Hindlimb muscle (tissue), 1 donor: ENCODE measurements at regions not wholly inside any gene's neighbourhood (a gene's known extent, or its start where the extent isn't known, plus 50 kb on each side); places are given as distances from the start of the nearest gene placed in this dataset.

Experiments used
- DNase-seq: peaks from one replicate; pipeline ENCODE4 v3.0.0-alpha.2; 2013

DNA sequence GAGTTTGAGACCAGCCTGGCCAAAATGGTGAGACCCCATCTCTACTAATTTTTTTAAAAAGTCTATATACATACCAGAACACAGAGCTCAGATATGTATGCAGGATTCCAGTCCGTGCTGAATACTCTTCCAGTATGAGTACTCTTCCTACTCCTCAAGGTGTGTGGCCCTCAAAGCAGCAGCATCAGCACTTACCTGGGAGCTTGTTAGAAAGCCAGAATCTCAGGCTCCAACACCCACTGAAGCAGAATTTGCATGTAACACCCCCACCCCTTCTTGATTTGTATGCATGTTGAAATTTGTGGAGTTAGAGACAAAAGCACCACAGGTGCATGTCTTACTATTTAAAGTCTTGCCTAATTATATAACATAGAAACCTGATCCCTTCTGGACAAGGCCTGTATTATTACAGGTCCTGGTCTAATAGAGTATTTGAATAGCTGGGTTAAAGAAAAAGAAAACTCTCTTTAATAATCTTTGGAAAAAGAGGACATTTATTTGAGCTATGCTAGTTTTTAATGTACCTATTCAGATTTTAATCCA lies 50.3 kb upstream of the NFE2L2 start:
- DNase-seq = no peak

DNA sequence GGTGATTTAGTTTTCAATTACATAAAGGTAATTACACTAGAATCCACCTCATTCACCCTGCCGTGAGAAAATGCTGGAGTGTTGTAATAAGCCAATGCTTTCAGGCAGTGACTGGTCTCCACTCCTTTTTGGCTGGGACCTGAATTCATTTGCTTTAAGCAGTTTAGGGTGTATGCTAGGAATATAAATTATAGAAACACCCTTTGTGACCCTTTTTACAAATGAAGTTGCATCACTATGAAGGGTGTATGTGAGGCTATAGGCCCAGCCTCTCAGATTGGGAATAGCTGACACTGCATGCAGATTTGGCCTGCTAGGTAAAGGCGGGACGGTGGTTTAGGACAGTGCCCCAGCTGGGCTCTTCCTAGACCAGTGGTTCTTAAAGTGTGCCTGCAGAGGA lies 50.8 kb upstream of the NFE2L2 start:
- DNase-seq = no peak

DNA sequence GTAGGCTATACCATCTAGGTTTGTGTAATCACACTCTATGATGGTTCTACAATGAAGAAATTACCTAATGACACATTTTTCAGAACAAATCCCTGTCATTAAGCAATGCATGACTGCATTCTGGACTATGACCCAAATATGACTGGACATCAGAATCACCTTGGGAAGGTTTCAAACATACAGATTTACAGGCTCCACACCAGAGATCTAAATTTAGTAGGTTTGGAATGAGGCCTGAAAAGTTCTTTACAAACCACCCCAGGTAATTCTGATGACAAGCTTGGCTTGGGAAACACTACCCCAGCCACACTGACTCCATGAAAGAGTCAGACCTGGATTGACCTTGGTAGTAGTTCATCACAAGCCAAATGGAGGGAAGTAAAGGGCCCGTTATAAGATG lies 52.2 kb upstream of the NFE2L2 start:
- DNase-seq = no peak

DNA sequence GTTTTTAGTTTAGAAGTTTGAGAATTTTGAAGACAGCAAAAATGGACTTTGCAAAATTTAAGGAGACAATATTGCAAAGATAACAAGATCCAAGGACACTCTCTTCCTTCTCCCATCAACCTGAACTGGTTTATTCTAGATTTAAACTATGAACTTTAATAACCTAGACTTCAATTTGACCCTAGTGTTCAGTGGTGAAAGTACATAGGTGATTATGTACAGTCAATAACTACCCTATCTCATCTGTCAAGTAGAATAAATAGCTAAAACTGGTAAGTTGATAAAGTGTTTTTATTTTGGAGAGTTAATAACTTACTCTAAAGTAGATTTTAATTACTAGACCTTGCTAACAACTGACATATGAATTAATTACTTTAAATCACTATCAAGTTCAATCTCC lies 52.9 kb upstream of the NFE2L2 start:
- DNase-seq = no peak

DNA sequence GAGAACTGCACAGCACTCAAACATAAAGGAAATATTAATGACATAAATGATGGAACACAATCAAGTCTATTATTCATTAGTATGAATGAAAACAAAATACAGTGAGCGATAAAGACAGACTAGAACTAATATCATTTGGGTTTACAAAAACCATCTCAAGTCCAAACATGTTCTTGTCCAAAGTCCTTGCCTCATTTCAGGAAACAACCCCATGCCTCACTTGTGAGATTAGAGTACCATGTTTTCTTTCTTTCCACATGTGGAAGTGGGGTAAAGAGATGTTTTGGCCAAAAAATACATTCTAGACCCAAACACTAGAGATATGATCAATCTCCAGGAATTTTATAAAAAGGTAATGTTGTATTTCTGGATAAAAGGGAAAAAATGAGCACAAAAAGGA lies 53.3 kb upstream of the NFE2L2 start:
- no peak for DNase-seq

DNA sequence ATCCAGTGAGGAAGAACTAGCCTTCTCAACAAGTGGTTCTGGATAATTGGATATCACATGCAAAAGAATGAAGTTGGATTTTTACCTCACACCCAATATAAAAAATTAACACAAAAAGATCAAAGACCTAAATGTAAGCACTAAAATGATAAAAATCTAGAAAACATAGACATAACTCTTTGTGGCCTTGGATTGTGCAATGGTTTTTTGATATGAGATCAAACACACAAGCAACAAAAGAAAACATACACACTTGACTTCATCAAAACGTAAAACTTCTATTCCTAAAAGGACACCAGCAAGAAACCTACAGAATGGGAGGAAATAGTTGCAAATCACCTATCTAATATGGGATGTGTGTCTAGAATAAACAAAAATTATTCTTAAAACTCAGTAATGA lies 54.1 kb upstream of the NFE2L2 start:
- no peak for DNase-seq

DNA sequence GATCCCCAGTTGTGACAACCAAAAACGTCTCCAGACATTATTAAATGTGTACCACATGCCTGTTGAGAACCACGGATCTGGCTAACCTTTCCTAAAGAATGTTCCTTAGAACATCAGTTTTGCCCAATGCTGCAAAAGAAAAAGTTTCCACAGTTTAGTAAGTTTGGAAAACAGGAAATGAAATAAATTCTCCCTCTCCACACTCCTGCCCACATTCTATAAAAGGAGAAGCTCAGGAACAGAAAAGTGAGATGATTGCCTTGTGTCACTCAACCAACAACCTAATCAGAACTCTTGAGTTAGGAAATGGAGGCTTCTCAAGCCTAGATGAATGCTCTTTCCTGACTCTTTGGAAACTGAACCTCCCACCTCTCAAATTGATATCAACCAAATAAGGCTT lies 56.1 kb upstream of the NFE2L2 start:
- DNase-seq = no peak

DNA sequence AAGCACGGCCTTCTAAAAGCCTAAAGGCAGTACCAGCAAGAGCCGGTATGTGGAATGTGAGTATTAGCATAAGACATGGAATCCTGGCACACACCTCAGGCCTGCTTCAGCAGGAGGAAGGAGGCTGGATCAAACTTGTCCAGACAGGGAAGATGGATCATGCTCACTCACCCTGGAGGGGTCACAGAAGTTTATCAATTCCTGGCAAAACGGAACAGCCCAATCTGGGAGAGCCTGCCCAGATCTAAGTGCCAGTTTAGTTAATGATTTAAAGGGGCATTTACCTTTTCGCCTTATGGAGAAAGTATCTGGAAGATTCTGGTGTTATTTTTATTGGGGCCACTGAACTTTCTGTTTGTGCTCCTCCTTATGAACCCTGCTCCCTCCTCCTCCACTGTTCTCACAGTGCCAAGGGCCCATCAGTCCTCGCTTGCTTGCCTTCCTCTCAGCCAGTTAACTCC lies 58.3 kb upstream of the NFE2L2 start:
- no peak for DNase-seq

DNA sequence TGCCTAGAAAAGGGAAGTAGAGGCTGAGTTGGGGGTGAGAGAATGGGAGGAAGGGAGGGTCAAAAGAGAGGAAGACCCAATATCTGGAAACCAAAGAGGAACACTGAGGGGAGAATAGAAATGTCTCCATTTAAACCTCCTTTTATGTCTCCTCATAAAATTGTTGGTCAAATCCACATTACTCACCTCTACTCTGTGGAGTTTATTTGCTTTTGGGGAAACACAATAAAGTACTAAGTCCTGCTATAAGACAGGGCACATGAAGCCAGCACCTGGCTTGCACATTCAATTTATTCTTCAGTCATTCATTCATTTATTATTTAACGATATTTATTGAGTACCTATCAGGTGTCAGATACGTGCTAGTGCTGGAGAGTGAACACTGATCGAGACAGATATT lies 60.3 kb upstream of the NFE2L2 start:
- DNase-seq = no peak

DNA sequence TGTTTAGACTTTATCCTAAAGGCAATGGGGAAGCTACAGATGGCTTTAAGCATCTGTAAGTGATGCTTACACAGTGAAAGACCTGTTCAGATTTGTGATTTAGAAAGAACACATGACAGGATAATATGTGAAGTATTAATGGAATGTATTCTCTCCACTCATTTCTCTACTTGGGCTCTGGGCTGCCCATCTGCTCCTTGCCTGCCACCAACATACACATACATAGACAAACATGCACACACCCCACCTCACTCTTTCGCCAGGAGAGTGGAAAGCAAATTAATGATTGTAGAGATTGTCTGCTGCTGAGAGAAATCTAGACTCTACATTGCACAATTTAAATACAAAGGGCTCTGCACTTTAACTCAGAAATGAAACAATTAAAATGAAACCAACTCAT lies 61.0 kb upstream of the NFE2L2 start:
- no peak for DNase-seq

DNA sequence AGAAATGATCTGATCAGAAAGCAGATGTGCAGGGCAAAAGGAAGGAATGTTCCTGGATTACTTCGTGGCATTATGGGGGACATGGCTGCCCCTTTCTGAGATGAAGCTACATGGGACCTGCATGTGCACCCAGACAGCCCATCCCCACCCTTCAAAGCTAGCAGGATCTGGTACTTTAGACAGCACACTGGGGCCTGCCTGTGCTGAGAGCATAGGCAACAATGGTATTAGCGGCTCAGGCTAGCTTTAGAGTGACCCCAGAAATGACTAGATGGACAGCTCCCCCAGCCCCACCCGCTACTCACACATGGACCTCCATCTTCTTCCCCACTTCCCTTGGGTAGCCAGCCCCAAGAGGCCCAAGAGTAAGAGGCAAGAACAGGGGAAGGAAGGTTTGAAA lies 61.5 kb upstream of the NFE2L2 start:
- no peak for DNase-seq

DNA sequence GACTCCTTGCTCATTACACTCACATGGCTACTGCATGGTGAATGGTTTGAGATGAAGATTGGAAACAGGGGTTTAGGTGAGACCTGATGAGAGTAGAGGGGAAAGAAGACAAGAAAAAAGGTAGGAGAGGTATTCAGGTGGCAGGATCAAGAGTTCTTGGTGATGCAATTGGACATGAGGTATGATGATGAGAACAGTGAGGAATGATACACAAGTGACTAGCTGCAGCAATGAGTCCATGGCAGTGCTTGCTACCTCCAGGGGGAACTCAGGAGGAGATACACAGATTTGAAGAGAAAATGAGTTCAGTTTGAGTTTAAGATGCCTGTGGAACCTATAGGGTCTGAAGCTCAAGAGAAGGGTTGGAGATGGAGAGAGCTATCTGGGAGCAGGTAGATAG lies 62.1 kb upstream of the NFE2L2 start:
- no peak for DNase-seq

DNA sequence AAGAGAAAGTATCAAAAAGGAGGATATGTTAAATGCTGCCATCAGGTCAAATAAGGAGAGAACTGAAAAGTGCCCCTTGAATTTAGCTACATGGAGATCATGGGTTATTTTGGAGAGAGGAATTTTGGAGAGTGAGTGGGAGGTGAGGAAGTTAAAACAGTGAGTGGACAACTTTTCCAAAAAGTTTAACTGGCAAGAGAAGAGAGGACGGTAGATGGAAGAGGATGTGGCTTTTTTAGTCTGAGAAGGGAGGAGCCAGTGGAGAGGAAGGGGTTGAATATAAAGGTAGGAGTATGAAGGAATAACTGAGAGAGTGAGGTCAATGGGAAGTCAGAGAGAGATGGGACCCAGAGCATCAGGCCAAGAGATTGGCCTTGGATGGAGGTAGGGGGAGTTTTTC lies 62.5 kb upstream of the NFE2L2 start:
- DNase-seq = no peak

DNA sequence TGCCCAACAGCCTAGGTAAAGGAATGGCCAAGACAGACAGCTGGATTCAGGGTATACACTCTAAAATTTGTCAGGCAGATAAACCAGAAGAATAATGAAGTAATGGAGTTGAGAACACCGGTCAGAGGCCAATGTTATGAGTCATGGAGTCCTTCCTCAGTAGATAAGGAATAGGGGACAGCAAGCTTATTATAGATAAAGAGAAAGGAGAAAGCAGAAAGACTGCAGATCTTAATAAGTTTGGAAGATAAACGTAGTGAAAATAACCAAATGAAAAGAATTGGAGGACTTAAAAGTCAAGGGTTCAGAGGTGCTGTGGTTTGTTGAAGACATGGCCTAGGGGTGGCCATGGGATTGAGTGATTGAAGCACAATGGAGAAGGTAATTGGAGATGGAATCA lies 63.5 kb upstream of the NFE2L2 start:
- DNase-seq = no peak

DNA sequence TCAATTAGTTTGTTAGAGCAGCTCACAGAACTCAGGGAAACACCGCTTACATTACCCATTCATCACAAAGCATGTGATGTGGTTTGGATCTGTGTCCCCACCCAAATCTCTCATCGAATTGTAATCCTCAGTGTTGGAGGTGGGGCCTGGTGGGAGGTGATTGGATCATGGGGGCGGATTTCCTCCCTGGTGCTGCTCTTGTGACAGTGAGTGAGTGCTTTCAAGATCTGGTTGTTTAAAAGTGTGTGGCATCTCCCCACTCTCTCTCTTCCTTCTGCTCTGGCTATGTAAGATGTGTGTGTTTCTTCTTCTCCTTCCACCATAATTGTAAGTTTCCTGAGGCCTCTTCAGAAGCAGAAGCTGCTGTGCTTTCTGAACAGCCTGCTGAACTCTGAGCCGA lies 63.5 kb upstream of the AGPS start:
- no peak for DNase-seq

DNA sequence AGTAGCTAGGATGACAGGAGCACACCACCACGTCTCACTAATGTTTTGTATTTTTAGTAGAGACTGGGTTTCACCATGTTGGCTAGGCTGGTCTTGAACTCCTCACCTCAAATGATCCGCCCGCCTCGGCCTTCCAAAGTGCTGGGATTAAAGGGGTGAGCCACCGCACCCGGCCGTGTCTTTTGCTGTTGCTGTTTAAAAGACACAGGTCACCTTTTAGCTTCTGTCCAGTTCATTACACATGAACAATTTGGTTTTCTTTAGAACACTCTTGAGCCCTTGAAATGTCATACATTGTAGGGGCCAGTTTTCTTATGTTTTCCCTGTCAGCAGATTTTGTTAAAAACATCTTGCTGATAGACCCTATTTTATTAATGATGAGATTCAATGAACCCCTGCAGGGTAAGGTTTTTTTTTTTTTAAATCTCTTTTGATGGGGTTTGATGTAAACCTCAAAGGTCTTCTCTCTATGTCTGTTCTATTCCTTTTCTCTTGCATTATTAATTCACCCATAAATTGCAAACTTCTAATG lies 61.0 kb upstream of the AGPS start:
- no peak for DNase-seq

DNA sequence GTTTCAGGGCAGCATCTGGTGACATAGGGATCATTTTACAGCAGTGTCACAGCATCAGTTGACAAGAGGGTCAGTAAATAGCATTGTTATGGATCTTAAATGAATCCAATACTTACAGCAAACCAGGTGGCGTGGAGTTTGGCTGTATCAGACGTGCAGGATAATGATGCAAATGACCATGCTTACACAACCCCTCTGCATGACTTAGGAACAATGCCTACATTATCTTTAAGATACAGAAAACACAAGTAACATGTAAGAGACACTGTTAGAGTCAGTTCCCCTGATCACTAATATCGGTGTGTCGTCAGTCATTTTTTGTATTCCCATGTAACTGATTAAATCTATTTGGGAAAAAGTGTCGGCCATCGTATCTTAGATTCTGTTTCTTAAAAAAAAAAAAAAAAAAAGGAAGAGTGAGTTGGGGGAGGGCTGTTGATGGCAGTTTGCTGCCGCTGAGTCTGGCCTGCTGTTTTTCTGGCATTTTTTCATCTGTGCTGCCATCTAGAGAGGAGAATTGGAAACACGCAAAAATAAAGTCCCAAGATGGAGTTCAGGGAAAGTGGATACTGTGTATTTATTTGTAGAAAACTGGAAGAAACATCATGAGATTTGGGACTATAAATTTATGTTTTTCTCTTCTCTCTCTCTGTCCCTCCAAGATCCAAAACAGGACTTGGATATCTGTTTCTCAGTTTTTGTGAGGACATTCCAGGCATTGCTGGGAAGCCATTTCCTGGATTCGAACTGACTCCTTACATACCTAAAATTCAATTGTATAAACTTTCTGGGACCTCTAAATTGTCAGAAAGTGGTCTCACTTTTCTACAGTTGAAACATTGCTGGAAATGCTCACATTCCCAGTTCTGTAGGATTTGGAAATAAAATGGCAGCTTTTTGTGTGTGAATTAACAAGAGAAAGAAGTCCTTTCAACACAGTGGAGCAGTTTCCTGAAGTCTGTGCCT lies 60.3 kb upstream of the AGPS start:
- peak; percentile 80 for DNase-seq

DNA sequence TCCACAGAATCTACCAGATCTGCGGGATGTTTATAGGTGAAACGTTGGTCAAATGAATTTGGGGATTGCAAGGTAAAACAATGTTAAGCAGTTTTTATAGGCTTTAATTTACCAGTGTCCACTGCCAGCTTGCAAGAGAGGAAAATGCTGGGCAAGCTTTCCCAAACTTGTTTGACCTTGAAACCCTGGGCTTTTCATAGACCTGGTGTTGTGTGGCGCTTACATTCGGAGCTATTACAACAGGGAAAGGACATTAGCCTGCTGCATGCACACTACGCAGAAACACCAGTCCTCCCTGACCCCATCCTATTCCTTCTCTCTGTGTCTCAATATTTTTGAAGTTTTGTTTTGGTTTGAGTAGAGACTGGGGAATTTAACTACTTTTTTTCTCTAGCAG lies 59.6 kb upstream of the AGPS start:
- DNase-seq = no peak

DNA sequence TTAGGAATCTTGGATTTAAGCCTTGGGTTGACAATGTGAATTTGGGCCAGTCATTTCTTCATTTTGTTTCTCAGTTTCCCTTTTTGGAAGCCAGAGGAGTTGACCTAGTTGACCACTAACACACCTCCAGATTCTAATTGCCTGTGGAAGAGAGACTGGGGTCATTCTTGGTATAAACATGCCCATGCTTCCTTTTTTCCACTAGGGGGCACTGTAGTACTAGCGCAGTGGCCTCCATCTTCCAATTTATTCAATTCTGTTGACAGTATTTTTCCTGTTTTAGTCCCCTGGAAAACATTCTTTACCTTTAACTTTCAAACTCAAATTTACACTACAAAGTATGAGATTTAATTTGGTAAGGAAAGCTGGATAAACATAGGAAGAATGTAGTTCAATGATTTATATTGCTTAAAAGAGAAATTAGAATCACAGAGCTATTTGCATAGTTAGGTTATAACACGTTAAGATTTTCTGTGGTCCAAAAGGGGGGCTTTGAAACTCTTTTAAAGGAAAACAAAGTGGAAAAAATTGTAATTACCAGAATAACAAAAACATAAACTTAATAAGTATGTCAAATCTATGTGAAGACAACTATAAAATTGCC lies 57.5 kb upstream of the AGPS start:
- DNase-seq = no peak

DNA sequence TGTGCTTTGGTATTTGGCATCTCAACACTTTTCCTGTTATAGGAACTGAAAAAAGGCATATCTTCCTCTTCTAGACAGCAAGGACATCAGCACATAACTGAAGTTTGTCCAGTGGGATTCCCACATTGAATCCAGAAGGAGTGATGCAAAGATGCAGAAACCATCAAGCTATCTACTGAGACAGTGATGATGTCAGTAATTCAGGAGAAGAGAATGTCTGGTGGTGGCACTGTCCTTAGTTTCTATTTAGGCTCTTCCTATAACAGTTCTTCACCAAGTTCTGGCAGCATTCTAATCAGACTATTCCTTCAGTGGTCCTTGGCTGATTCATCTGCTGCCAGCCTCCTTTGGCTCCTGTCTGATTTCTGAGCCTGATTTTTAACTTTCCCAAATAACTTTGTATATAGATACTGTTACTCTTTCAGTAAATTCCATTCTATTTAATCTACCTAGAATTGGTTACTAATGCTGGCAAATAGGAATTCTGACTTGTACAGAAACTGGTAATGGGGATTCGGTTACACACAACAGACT lies 56.6 kb upstream of the AGPS start:
- no peak for DNase-seq

DNA sequence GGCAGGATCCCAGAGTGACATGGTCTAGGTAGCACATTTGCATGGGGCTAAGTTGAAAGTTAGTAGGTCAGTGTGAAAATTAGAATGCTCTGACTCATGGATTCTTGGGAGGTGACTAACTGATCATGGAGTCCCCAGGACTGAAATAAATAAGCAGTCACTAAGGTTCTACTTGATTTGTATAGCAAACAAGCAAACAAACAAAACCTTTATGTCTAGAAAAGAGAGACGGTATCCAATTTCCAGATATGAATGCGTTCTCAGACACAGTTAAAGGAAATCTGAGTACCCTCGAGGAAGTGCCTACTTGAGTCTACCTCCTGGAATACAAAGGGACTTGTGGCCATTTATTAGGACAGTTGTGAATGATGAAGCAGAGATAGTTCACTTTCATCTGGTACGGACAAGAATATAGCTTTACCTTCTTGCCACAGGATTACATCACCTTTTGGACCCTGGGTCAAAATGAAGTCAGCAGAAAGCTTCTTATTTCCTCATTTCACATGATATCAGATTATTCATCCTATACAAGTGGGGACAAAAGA lies 54.3 kb upstream of the AGPS start:
- DNase-seq = no peak

DNA sequence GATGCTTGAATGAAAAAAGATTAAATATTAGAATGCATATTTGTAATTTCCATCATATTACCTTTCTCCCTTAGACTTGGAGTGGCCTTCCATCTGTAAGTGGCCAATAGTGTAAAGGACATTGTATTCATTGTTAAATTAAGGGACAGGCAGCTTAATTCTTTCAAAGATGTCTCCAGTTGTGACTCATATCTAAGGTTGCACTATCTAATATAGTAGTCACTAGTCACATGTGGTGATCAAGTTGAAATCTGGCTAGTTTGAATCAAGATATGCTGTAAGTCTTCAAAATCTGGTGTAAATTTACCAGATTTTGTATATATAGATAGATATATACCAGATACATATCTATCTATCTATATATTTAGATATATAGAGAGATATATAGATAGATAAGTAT lies 52.4 kb upstream of the AGPS start:
- DNase-seq = no peak

DNA sequence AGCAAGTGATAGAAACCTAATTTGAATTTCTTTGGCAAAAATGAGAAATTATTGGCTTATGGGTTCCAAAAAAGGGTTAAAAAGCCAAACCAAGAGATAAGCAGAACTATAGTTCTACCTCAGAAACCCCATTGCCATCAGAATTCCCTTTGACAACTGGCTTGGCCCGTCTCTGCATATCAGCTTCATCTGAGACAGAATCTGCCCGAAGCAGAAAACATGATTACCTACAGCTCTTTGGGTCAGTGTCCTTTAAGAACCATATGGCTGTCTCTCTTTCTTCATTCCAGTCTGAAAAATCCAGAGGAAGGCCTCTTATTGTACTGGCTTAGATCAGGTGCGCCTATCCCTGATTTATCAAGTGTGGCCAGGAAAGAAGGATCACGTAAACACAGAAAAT lies 49.8 kb upstream of the AGPS start:
- DNase-seq = no peak
